Prostate gland (tissue), 2 donors: ENCODE measurements at regions not wholly inside any gene's neighbourhood (a gene's known extent, or its start where the extent isn't known, plus 50 kb on each side); places are given as distances from the start of the nearest gene placed in this dataset.

Source experiments
- DNase-seq: peaks from one replicate; pipeline ENCODE4 v3.0.0-alpha.2; 2019; ENCODE audit warnings: low spot score
- H3K27ac ChIP-seq, 2 donors: fragments of 200-600 bp; sonication (generic); 2 replicates each; pipeline ENCODE4 v1.5.1; 2017 to 2019
- H3K27me3 ChIP-seq: fragments of 200-600 bp; sonication (generic); replicated peaks from 2 replicates; pipeline ENCODE4 v1.5.1; 2019; ENCODE audit not compliant: insufficient read depth
- H3K36me3 ChIP-seq, 2 donors: fragments of 200-600 bp; sonication (generic); 1 replicate in 1 of 2; 2 replicates in 1 of 2; pipeline versions ENCODE4 v1.5.1 to v1.8.1; 2017 to 2019
- H3K4me1 ChIP-seq: fragments of 200-600 bp; sonication (generic); replicated peaks from 2 replicates; pipeline ENCODE4 v1.5.1; 2019
- H3K4me3 ChIP-seq, 2 donors: fragments of 200-600 bp; sonication (generic); 2 replicates each; pipeline ENCODE4 v1.5.1; 2017 to 2019
- H3K9me3 ChIP-seq: fragments of 200-600 bp; sonication (generic); 2 replicates; pipeline ENCODE4 v1.5.1; 2017
- POLR2A ChIP-seq: fragments of 450-650 bp; IDR thresholded peaks from one replicate; pipeline ENCODE4 v1.6.1; 2016; ENCODE audit warnings: antibody characterized with exemption, mild to moderate bottlenecking
- POLR2AphosphoS5 ChIP-seq: sonication (generic); formaldehyde crosslinking; IDR thresholded peaks from one replicate; pipeline ENCODE4 v1.6.1; 2017; ENCODE audit warnings: antibody characterized with exemption
- WGBS: methylation state at CpG from one replicate; pipeline ENCODE4 v1.1.5; 2018; 5-methylcytosine and 5-hydroxymethylcytosine counted together
- intact Hi-C: fragments of 100-400 bp; cut with DNase I; formaldehyde crosslinking; loops from one replicate; pipeline ENCODE4 v1.14.2; 2022
- TF ChIP-seq, protein P1 (sequence below), 4 experiments: fragments of 200-600 bp in 2 of 4; fragments of 450-650 bp in 2 of 4; sonication (generic) in 2 of 4; IDR thresholded peaks; 1 replicate in 3 of 4; 2 replicates in 1 of 4; pipeline ENCODE4 v1.5.1; 2016 to 2019; ENCODE audit warnings: antibody characterized with exemption in 4 of 4, mild to moderate bottlenecking in 2 of 4, moderate library complexity in 2 of 4

DNA sequence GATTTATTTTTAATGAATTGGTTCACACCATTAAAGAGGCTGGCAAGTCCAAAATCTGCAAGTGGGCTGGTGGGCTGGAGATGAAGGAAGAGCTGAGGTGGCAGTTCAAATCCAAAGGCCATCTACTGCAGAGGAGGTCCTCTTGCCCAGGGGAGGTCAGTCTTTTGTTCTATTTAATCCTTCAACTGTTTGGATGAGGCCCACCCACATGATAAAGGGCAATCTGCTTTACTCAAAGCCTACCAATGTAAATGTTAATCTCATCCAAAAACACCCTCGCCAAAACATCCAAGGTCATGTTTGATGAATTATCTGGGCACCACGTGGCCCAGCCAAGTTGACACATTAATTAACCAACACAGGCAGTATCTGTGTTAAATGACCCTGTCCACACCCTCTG is 99.0 kb downstream of the RRAGC start:
- DNase-seq = no peak
- Histone ChIP-seq H3K4me1 (no peaks in the 10 kb centered on the region), H3K4me3 (no peak overlapping the region), H3K27me3 (peaks cover 4% of the 10 kb centered on the region), H3K27ac (no peak overlapping the region), H3K36me3 (no peaks in the 10 kb centered on the region), H3K9me3 (no peaks in the 10 kb centered on the region)
- TF ChIP-seq, protein P1, sequence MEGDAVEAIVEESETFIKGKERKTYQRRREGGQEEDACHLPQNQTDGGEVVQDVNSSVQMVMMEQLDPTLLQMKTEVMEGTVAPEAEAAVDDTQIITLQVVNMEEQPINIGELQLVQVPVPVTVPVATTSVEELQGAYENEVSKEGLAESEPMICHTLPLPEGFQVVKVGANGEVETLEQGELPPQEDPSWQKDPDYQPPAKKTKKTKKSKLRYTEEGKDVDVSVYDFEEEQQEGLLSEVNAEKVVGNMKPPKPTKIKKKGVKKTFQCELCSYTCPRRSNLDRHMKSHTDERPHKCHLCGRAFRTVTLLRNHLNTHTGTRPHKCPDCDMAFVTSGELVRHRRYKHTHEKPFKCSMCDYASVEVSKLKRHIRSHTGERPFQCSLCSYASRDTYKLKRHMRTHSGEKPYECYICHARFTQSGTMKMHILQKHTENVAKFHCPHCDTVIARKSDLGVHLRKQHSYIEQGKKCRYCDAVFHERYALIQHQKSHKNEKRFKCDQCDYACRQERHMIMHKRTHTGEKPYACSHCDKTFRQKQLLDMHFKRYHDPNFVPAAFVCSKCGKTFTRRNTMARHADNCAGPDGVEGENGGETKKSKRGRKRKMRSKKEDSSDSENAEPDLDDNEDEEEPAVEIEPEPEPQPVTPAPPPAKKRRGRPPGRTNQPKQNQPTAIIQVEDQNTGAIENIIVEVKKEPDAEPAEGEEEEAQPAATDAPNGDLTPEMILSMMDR (IDR thresholded peaks at IDR 0.05) = no peak
- no peak for TF ChIP-seq POLR2AphosphoS5
- TF ChIP-seq POLR2A = no peak
- intact Hi-C loops = no loop called here
- 74% methylated on average over 2 of the region's 2 CpGs for WGBS

DNA sequence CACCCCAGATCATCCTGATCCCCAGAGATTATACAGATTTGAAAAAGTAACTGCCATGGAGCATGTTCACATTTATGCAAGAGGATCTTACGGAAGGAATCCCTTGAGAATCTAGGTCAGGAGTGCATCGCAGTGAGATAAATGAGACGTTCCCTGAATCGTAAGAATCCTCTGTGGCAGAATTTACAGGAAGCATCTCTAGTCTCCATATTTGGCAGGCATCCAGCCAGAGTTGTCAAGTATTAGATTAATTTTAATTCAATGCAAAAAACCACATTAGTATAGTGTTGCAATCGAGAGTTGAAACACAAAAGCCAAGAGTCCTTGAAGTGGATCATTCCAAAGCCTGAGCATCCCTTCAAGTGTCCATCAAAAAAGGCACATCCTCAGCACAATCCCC is 100.8 kb downstream of the RRAGC start:
- intact Hi-C loops = no loop called here
- TF ChIP-seq POLR2AphosphoS5 = no peak
- TF ChIP-seq, protein P1 (IDR thresholded peaks at IDR 0.05) = no peak
- no peak for TF ChIP-seq POLR2A
- peaks cover 4% of the 10 kb centered on the region for H3K27me3 ChIP-seq
- no peak for DNase-seq
- no peak overlapping the region for H3K27ac ChIP-seq
- 44% methylated on average over 5 of the region's 5 CpGs for WGBS
- H3K4me3 ChIP-seq = no peak overlapping the region
- no peaks in the 10 kb centered on the region for H3K36me3 ChIP-seq
- no peaks in the 10 kb centered on the region for H3K9me3 ChIP-seq
- no peaks in the 10 kb centered on the region for H3K4me1 ChIP-seq

DNA sequence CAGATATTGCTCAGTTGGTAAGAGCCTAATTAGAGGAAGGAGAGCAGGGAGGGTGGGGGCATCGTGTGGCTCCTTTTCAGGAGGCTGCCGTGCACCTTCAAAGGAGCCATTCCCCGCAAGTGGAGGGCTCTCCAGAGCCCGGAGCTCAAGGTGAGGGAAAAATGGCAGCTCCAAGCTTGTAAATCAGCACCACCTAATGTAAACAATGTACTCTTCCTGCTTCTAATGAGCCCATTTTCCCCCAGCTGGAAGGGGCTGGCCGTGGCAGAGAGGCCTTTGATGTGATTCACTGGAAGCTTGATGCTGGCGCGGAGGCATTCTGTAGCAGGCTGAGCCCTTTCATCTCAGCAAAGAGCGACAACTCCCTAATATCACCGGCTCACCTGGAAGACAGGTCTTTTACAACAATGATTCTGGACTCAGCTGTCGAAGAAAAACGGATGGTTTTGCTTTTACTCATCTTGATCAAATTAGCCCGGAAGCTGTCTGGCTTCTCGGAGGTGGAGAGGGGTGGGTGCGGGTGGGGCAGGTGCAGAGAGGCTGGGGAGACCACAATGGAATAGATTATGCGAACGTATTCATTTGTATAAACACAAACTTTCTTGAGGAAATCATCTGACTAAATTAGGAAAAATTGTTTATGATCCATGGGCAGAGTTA is 112.5 kb downstream of the RRAGC start:
- H3K27me3 ChIP-seq = no peaks in the 10 kb centered on the region
- 25% methylated on average over 16 of the region's 16 CpGs for WGBS
- H3K4me3 ChIP-seq = no peak overlapping the region
- no peak overlapping the region for H3K27ac ChIP-seq
- DNase-seq = no peak
- H3K36me3 ChIP-seq = no peaks in the 10 kb centered on the region
- intact Hi-C loops = no loop called here
- H3K9me3 ChIP-seq = no peaks in the 10 kb centered on the region
- H3K4me1 ChIP-seq = no peaks in the 10 kb centered on the region
- no peak for TF ChIP-seq POLR2A

DNA sequence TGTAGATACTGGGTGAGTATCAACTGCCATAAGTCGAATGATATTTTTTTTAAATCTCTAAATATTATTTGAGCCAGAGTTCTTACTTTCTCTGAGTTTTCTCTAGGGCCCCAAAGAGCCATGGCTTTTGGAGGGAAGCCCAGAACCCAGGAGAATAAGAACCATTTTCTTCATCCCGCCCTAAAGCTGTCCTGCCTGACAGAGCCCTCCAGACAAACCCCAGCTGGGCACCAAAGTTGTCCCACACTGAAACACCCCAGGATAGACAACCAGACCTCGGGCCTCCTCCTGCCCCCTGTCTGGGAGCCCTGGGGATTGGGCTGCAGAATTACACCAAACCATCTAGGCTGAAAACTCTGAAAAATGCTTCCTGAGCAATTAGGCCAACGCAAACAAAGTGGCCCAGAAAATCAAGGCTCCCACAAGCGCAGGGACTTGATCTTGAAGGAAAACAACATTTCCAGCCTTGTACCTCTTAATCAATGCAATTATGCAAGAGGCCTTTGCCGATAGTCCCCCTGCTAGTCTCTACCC is 113.1 kb downstream of the RRAGC start:
- 63% methylated on average over 6 of the region's 6 CpGs for WGBS
- Histone ChIP-seq H3K27ac (no peak overlapping the region), H3K9me3 (no peaks in the 10 kb centered on the region), H3K4me3 (no peak overlapping the region), H3K36me3 (no peaks in the 10 kb centered on the region), H3K4me1 (no peaks in the 10 kb centered on the region), H3K27me3 (no peaks in the 10 kb centered on the region)
- intact Hi-C loops = no loop called here
- no peak for DNase-seq
- TF ChIP-seq, protein P1 (IDR thresholded peaks at IDR 0.05) = no peak
- no peak for TF ChIP-seq POLR2AphosphoS5
- TF ChIP-seq POLR2A = no peak

DNA sequence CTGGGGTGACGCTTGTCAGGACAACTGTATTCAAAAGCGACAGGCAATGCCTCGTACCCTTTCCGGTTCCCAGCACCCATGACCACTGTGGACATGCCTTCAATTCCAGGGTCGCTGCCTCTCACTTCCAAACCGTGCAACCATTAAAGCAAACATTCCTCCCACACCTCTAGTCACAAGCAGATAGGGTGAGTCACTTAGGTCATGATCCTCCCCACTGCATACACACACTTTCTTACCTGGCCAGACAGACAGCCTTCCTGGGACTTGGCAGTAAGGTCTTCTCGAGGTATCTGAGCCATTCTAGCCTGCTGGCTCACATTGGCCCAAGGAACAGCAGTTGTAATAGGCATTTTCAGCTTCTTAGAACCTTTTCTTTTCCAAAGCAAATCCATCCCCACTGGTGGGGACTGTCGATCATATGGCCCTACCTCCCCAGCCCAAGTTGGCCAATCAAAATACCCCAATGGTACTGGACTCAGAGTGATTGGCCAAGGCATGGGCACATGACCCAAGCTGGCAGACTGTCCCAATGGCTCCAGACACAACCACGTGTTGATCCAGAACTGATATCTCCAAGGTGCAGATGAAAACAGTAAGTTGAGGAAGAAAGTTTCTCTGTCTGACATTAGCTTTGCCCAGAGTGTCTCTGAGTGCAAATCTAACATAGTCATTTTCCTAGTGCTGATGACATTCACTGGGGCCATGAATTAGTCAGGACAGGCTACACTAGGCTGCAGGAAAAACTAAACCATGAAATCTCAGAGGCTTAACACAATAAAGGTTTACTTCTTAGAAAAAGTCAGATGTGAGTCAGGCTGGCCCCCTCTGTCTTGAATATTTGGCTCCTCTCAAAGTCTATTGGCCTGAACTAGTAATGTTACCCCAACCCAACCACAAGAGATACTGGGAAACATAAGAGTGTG is 113.8 kb downstream of the RRAGC start:
- intact Hi-C loops = no loop called here
- 89% methylated on average over 9 of the region's 9 CpGs for WGBS
- DNase-seq = no peak
- Histone ChIP-seq H3K4me1 (no peaks in the 10 kb centered on the region), H3K9me3 (no peaks in the 10 kb centered on the region), H3K4me3 (no peak overlapping the region), H3K27ac (no peak overlapping the region), H3K36me3 (no peaks in the 10 kb centered on the region), H3K27me3 (no peaks in the 10 kb centered on the region)
- TF ChIP-seq, protein P1 (IDR thresholded peaks at IDR 0.05) = no peak
- TF ChIP-seq POLR2A = no peak
- TF ChIP-seq POLR2AphosphoS5 = no peak
